GM12865 (cell line): ENCODE measurements at regions not wholly inside any gene's neighbourhood (a gene's known extent, or its start where the extent isn't known, plus 50 kb on each side); places are given as distances from the start of the nearest gene placed in this dataset.

Experiments
- DNase-seq: peaks from one replicate; pipeline ENCODE4 v3.0.0; 2010; ENCODE audit warnings: low read depth
- H3K4me3 ChIP-seq: 2 replicates; pipeline ENCODE4 v1.5.1; 2011; ENCODE audit warnings: mild to moderate bottlenecking, low read depth, low read length, control low read depth
- CTCF ChIP-seq: IDR thresholded peaks from 2 replicates; pipeline ENCODE4 v1.5.1; 2011; ENCODE audit warnings: low read length, control low read depth, low read depth, inconsistent platforms; ENCODE audit not compliant: insufficient read depth; ENCODE audit errors: missing control alignments

- TF ChIP-seq CTCF: no peak
- H3K4me3 ChIP-seq: no peak overlapping the region
- DNase-seq: no peak
Measured at GRCh38 chr3:168498194-168498593, 402.5 kb upstream of the GOLIM4 start.

GRCh38 chr3:168497741-168498140 is 402.0 kb upstream of the GOLIM4 start:
- no peak overlapping the region for H3K4me3 ChIP-seq
- DNase-seq: no peak
- no peak for TF ChIP-seq CTCF

GRCh38 chr3:168497183-168497582 is 401.5 kb upstream of the GOLIM4 start:
- no peak for TF ChIP-seq CTCF
- DNase-seq: no peak
- no peak overlapping the region for H3K4me3 ChIP-seq

- no peak for DNase-seq
- H3K4me3 ChIP-seq: no peak overlapping the region
- no peak for TF ChIP-seq CTCF
Measured at GRCh38 chr3:168495932-168496331, 400.2 kb upstream of the GOLIM4 start.

GRCh38 chr3:168495270-168495669 is 399.5 kb upstream of the GOLIM4 start:
- no peak overlapping the region for H3K4me3 ChIP-seq
- TF ChIP-seq CTCF: no peak
- no peak for DNase-seq

GRCh38 chr3:168493412-168494205 is 397.9 kb upstream of the GOLIM4 start:
- TF ChIP-seq CTCF: no peak
- DNase-seq: no peak
- H3K4me3 ChIP-seq: no peak overlapping the region

GRCh38 chr3:168490981-168491380 is 395.3 kb upstream of the GOLIM4 start:
- no peak for DNase-seq
- H3K4me3 ChIP-seq: no peak overlapping the region
- TF ChIP-seq CTCF: no peak
